HG03064 (cell line): ENCODE measurements at regions not wholly inside any gene's neighbourhood (a gene's known extent, or its start where the extent isn't known, plus 50 kb on each side); places are given as distances from the start of the nearest gene placed in this dataset.
"Not testable (repeated sequence)": the region's sequence is repeated elsewhere in the genome, so short reads cannot be mapped to it uniquely, and the experiment has no call there.

ENCODE experiments used
- ATAC-seq: cut with Tn5 transposase; IDR thresholded peaks from one replicate; pipeline ENCODE4 v1.9.1; 2021; ENCODE audit warnings: low read depth; ENCODE audit not compliant: unreplicated experiment

DNA sequence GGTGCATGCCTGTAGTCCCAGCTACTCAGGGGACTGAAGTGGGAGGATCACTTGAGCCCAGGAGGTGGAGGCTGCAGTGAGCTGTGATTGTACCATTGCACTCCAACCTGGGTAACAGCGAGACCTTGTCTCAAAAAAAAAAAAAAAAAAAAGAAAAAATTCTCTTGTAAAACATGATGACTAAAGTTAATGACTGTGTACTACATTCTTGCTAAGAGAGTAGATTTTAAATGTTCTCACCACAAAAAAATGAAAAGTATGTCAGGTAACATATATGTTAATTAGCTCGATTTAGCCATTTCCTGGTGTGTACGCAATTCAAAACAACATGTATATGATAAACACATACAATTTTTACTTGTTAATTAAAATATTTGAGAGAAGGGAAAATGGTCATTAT, 480.7 kb upstream of the RGS6 start:
- no peak for ATAC-seq

DNA sequence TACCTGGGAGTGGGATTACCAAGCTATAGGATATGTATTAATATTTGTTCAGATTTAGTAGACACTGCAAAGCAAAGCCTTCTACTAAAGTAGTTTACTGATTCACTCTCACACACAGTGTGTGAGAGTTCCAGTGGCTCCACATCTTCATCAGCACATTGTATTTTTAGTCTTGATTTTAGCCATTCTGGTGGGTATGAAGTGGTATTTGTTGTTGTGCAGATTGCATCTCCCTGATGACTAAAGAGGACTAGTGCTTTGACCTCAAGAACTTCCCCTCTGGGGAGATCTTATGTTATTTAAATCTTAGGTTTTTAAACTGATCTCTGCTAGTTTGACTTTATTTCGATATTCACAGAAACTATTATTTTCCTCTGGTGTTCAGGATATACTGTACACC, 479.7 kb upstream of the RGS6 start:
- no peak for ATAC-seq

DNA sequence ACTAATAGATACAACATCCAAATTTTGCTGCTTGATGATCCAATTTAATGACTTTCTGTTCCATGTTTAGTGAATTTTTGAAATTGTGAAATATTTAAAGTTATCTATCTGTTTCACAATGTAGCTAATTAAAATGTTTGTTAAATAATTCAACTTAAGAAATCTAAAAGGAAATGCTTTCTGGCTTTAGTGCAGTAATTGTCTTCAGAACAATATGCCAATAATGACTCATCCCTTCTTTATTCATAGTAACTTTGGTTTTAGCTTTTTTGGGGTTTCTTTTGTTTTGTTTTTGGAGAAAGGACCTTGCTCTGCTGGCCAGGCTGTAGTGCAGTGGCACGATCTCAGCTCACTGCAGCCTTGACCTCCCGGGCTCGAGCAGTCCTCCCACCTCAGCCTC, 479.2 kb upstream of the RGS6 start:
- ATAC-seq, result no peak

DNA sequence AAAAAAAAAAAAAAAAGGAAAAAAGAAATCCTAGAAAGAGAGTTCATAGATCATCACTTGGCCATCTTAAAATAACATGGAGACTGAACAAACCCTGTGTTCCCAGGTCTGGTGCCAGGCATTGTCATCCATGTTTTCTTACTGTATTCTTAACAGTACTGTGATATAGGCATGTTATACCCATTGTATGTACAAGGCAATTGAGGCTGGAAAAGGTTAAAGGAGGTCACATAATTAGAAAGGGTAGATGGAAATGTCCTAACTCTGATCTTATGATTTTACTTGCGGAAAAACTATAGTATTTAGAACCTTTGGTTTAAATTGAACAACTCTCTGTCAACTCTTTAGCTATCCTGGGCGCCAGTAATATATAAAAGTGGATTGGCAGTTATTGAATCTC, 478.2 kb upstream of the RGS6 start:
- ATAC-seq, result no peak

GRCh38 chr14:71454513-71455332, 477.5 kb upstream of the RGS6 start:
- no peak for ATAC-seq

GRCh38 chr14:71460091-71460490, 472.1 kb upstream of the RGS6 start:
- no peak for ATAC-seq

GRCh38 chr14:71461617-71462016, 470.6 kb upstream of the RGS6 start:
- ATAC-seq, result not testable (repeated sequence)

DNA sequence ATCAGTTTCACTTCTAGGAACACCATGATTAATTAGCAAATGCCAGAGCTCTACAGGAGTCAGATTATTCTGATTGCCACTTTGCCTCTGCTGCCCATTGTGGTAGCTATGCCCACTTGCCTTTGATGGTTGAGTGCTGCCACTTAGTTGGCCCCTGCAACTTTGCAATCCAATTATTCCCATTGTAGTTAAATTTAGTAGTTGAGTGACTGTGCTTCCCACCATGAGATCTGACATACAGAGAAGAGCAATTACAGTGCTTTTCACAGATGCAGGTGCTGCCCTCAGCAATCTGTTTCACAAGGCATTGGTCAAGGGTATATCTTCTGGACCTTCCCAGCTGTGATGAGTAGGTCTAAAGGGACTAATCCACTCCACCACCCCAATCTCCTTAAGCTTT, 468.4 kb upstream of the RGS6 start:
- ATAC-seq, result no peak

DNA sequence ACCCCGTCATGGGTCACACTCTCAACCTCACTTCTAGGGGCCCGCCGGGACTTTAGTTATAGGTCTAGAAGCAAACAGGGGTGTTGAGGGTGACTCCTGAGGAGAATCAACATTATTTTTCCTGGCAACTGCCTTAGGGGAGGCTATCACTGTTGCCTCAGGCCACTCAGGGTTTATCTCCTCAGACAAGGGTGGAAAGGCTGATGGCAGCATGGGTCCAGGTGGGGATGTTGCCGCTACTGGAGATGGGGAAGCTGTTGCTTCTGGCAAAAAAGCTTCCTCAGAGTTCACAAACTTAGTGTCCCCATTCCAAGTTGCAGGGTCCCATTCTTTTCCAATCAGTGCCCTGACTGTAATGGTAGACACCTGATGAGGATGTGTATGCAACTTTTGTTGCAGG, 467.4 kb upstream of the RGS6 start:
- no peak for ATAC-seq

- no peak for ATAC-seq
These were observed 466.9 kb upstream of the RGS6 start for GRCh38 chr14:71465316-71465715.

DNA sequence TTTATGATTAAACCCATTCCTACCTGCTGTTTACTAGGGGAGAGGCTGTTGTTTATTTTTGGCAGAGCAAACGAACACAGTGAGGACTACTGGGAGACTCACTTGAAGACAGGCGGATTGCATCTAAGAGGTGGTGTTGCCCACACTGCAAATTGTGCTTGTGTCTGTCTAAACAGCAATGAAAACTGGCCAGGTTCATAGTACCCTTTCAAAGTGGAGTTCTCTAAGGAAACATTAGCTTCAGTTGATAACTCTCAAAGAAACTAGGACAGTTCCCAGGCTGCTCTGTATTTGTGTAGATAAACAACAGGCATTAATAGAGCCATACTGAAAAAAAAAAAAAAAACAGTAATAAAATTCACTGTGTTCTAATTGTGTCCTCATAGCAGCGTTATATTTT, 466.0 kb upstream of the RGS6 start:
- ATAC-seq, result no peak

DNA sequence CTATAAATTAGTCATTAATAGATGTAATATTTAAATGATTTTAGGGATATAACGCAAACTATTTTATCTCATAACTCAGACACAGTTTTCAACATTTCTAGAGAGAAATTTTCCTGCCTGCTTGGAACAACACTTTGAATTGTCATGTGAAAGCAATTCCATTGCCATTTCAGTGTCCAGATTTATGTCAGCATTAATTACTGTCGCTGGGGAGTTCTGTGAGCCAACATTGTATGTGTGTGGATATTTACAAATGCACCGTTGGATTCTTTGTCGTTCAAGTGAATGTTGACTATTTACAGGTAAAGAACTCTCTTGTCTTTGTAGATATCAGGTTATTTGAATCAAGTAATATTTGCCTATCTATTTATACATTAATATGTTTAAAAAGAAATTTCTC, 465.3 kb upstream of the RGS6 start:
- ATAC-seq, result no peak

DNA sequence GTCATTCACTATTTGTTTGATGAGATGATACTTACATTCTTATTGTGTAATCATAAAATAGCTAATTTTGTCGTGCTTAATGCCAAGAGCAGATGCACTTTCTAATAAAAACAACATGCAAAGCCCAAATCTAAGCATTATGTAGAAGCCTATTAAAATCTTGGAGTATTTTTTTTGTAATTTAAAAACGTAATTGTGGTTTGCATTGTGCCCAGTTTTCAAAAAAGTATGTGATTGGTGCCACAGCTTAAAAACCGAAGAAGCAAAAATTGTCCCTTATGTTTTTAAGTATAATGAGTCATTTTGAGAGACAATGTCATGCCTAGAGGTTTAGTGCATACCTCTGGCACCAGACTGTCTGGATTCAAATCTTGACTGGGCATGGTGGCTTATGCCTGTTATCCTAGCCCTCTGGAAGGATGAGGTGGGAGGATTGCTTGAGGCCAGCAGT, 464.8 kb upstream of the RGS6 start:
- ATAC-seq, result no peak

DNA sequence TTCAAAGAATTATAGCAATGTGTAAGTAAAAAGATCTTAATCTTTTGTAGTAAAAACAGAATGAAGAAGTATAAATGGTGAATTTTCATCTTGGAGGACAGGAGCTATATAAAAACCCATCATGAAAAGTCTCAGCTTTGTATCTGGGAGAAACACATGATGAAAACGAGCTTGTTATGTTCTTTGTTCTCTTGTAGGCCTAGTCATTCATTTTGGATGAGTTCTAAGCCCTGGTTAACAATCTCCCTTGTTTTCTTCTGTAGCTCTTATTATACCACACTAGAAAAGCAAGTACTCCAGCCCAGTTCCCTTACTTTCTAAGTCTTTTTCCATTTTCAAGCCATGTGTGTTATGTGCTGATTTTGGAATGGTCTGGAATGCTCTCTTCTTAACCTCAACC, 463.5 kb upstream of the RGS6 start:
- ATAC-seq, result no peak

GRCh38 chr14:71469643-71470335, 462.4 kb upstream of the RGS6 start:
- ATAC-seq, result no peak

DNA sequence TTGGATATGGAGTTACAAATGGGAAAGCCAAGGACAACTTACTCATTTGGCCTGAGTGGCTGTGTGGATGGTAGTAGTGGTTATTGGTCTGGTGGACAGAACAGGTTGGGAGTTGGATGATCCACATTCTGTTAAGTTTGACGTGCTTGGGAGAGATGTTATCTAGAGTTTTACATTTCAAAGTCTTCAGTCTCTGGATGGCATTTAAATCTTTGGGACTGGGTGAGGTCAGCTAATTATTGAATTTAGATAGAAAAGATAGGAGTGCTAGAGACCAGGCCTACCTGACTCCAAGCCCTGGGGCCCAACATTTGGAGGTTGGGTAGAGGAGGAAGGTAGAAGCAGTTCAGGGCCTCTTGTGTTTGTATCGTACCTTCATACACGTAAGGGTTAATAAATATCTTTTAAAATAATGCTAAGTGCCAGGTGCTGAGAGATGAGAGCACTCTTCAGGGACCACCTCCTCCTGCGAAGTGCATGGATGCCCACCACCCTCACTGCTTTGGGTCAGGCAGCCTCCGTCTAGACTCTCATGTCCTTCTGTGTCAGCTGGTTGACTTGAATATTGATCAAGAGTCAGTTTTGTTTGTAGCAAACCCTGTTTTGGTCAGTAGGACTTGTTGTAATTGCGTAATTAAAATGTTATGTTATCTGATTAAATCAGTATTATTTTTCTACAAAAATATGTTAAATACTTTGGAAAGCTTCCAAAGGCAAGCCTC, 460.4 kb upstream of the RGS6 start:
- ATAC-seq, result no peak

GRCh38 chr14:71472356-71473340, 459.6 kb upstream of the RGS6 start:
- no peak for ATAC-seq

GRCh38 chr14:71473843-71474242, 458.4 kb upstream of the RGS6 start:
- ATAC-seq, result no peak

- no peak for ATAC-seq
These were observed 457.6 kb upstream of the RGS6 start for GRCh38 chr14:71474301-71475265.
